GM23338 (cell line): ENCODE measurements at regions not wholly inside any gene's neighbourhood (a gene's known extent, or its start where the extent isn't known, plus 50 kb on each side); places are given as distances from the start of the nearest gene placed in this dataset.

Source experiments
- ATAC-seq: fragments of 200-7000 bp; cut with Tn5 transposase; 3 replicates; pipeline ENCODE4 v1.9.1; 2020
- DNase-seq: peaks from one replicate; pipeline ENCODE4 v3.0.0-alpha.2; 2015; ENCODE audit warnings: low spot score
- H2AFZ ChIP-seq: fragments of 200-600 bp; sonication (generic); 2 replicates; pipeline ENCODE4 v1.8.0; 2016; ENCODE audit warnings: antibody characterized with exemption, mild to moderate bottlenecking, moderate library complexity
- H3F3A ChIP-seq: fragments of 200-600 bp; sonication (generic); replicated peaks from 2 replicates; pipeline ENCODE4 v1.8.0; 2017; ENCODE audit warnings: antibody characterized with exemption, mixed run types, low read depth
- H3K27ac ChIP-seq: fragments of 200-600 bp; sonication (generic); 2 replicates; pipeline ENCODE4 v1.6.1; 2016; ENCODE audit warnings: low read depth
- H3K27me3 ChIP-seq: fragments of 200-600 bp; sonication (generic); 2 replicates; pipeline ENCODE4 v1.8.0; 2016; ENCODE audit warnings: mild to moderate bottlenecking, mixed run types, moderate library complexity; ENCODE audit not compliant: insufficient read depth
- H3K36me3 ChIP-seq: fragments of 200-600 bp; sonication (generic); 2 replicates; pipeline ENCODE4 v1.8.0; 2016; ENCODE audit warnings: mild to moderate bottlenecking; ENCODE audit not compliant: insufficient read depth
- H3K4me1 ChIP-seq: fragments of 200-600 bp; sonication (generic); 2 replicates; pipeline ENCODE4 v1.8.0; 2016; ENCODE audit warnings: mild to moderate bottlenecking, moderate library complexity; ENCODE audit not compliant: insufficient read depth
- H3K4me2 ChIP-seq: fragments of 200-600 bp; sonication (generic); 2 replicates; pipeline ENCODE4 v1.7.1; 2017; ENCODE audit warnings: mixed run types
- H3K4me3 ChIP-seq: fragments of 200-600 bp; sonication (generic); 2 replicates; pipeline ENCODE4 v1.6.1; 2016; ENCODE audit warnings: mixed run types
- H3K79me2 ChIP-seq: fragments of 200-600 bp; sonication (generic); replicated peaks from 2 replicates; pipeline ENCODE4 v1.8.0; 2017; ENCODE audit warnings: mild to moderate bottlenecking; ENCODE audit not compliant: insufficient read depth
- H3K9me2 ChIP-seq: fragments of 200-600 bp; sonication (generic); 2 replicates; pipeline ENCODE4 v1.8.0; 2017; ENCODE audit not compliant: insufficient read depth
- H4K20me1 ChIP-seq: fragments of 200-600 bp; sonication (generic); replicated peaks from 2 replicates; pipeline ENCODE4 v1.8.0; 2017; ENCODE audit warnings: mild to moderate bottlenecking; ENCODE audit not compliant: insufficient read depth
- H3K27ac Mint-ChIP-seq: 2 replicates; pipeline ENCODE4 v1.8.0; 2020; ENCODE audit warnings: inconsistent platforms, mild to moderate bottlenecking, moderate library complexity, mixed read lengths
- H3K27me3 Mint-ChIP-seq: 3 replicates; pipeline ENCODE4 v1.8.0; 2022; ENCODE audit warnings: low read depth, mild to moderate bottlenecking, moderate library complexity, mixed read lengths, inconsistent platforms; ENCODE audit not compliant: insufficient read depth, poor library complexity
- H3K36me3 Mint-ChIP-seq: 3 replicates; pipeline ENCODE4 v1.8.0; 2021; ENCODE audit warnings: low read depth, mild to moderate bottlenecking, inconsistent platforms, moderate library complexity, mixed read lengths
- H3K4me1 Mint-ChIP-seq: 3 replicates; pipeline ENCODE4 v1.8.0; 2020; ENCODE audit warnings: mild to moderate bottlenecking, inconsistent platforms, mixed read lengths
- H3K4me3 Mint-ChIP-seq: 3 replicates; pipeline ENCODE4 v1.8.0; 2021; ENCODE audit warnings: moderate library complexity, mild to moderate bottlenecking, inconsistent platforms, mixed read lengths
- H3K9me3 Mint-ChIP-seq: 3 replicates; pipeline ENCODE4 v1.8.0; 2020; ENCODE audit warnings: moderate library complexity, mild to moderate bottlenecking, inconsistent platforms, mixed read lengths
- CREB1 ChIP-seq: fragments of 250-450 bp; sonication (Bioruptor Pico); IDR thresholded peaks from 2 replicates; pipeline ENCODE4 v1.5.0; 2020; ENCODE audit warnings: low read depth, mild to moderate bottlenecking, moderate library complexity
- ETS1 ChIP-seq: IDR thresholded peaks from 2 replicates; pipeline ENCODE4 v1.6.1; 2016; ENCODE audit warnings: antibody characterized with exemption
- EZH2 ChIP-seq: fragments of 200-600 bp; sonication (generic); IDR thresholded peaks from one replicate; pipeline ENCODE4 v1.8.0; 2017; ENCODE audit warnings: antibody characterized with exemption, mild to moderate bottlenecking, low read depth; ENCODE audit not compliant: unreplicated experiment
- JUNB ChIP-seq: IDR thresholded peaks from one replicate; pipeline ENCODE4 v1.6.1; 2016; ENCODE audit warnings: antibody characterized with exemption; ENCODE audit not compliant: unreplicated experiment
- NANOG ChIP-seq: IDR thresholded peaks from 2 replicates; pipeline ENCODE4 v1.6.1; 2016; ENCODE audit warnings: antibody characterized with exemption, borderline replicate concordance
- STAT1 ChIP-seq: IDR thresholded peaks from one replicate; pipeline ENCODE4 v1.6.1; 2016; ENCODE audit warnings: antibody characterized with exemption; ENCODE audit not compliant: unreplicated experiment
- ZNF114 ChIP-seq: fragments of 250-450 bp; sonication (Bioruptor Pico); IDR thresholded peaks from 2 replicates; pipeline ENCODE4 v1.5.0; 2020; ENCODE audit warnings: mild to moderate bottlenecking, moderate library complexity
- ZNF331 ChIP-seq: fragments of 250-450 bp; sonication (Bioruptor Pico); IDR thresholded peaks from 2 replicates; pipeline ENCODE4 v1.5.0; 2020; ENCODE audit warnings: low read depth, mild to moderate bottlenecking, moderate library complexity
- TF ChIP-seq, protein P1 (sequence below), 2 experiments: fragments of 200-600 bp in 1 of 2; sonication (generic) in 1 of 2; conservative IDR thresholded peaks; 2 replicates each; pipeline versions ENCODE4 v1.5.1 to v1.6.1; 2016 to 2017; ENCODE audit warnings: antibody characterized with exemption in 2 of 2, low read depth in 2 of 2, mild to moderate bottlenecking in 2 of 2, moderate library complexity in 1 of 2

GRCh38 chr11:44424841-44425240 is 114.9 kb upstream of the ALX4 start:
- Mint-ChIP-seq H3K27me3 (peaks cover 9% of the 10 kb centered on the region), H3K27ac (no peak overlapping the region), H3K4me1 (no peaks in the 10 kb centered on the region), H3K4me3 (no peak overlapping the region), H3K9me3 (no peaks in the 10 kb centered on the region), H3K36me3 (no peaks in the 10 kb centered on the region)
- Histone ChIP-seq H3K4me1 (no peaks in the 10 kb centered on the region), H4K20me1 (no peaks in the 10 kb centered on the region; the same call in 1 of the 2 replicates), H3F3A (no peaks in the 10 kb centered on the region), H3K9me2 (no peaks in the 10 kb centered on the region), H3K27me3 (0 out of 2 replicates have a peak, but pooled peaks cover 2% of the 10 kb centered on the region), H2AFZ (no peak overlapping the region), H3K4me3 (no peak overlapping the region), H3K4me2 (no peak overlapping the region), H3K79me2 (no peaks in the 10 kb centered on the region), H3K36me3 (no peaks in the 10 kb centered on the region), H3K27ac (no peak overlapping the region)
- ATAC-seq, result no peak
- no peak for DNase-seq
- TF ChIP-seq EZH2, result no peak
- TF ChIP-seq CREB1, result no peak
- no peak for TF ChIP-seq STAT1

- no peaks in the 10 kb centered on the region for H3K9me3 Mint-ChIP-seq
- ATAC-seq (no peak), DNase-seq (no peak)
- H3K27ac ChIP-seq, result no peak overlapping the region
- H3K27me3 Mint-ChIP-seq, result peaks cover 7% of the 10 kb centered on the region
- no peak overlapping the region for H2AFZ ChIP-seq
- no peaks in the 10 kb centered on the region for H4K20me1 ChIP-seq
- H3K27me3 ChIP-seq, result 0 out of 2 replicates have a peak, but pooled peaks cover 2% of the 10 kb centered on the region
- no peaks in the 10 kb centered on the region for H3K9me2 ChIP-seq
- H3K79me2 ChIP-seq, result no peaks in the 10 kb centered on the region
- H3K4me3 ChIP-seq, result no peak overlapping the region
- H3K36me3 ChIP-seq, result no peaks in the 10 kb centered on the region
- TF ChIP-seq ZNF331 (CRISPR knock-in tag) (no peak), EZH2 (no peak), ETS1 (no peak), JUNB (no peak), NANOG (no peak)
- TF ChIP-seq, protein P1, sequence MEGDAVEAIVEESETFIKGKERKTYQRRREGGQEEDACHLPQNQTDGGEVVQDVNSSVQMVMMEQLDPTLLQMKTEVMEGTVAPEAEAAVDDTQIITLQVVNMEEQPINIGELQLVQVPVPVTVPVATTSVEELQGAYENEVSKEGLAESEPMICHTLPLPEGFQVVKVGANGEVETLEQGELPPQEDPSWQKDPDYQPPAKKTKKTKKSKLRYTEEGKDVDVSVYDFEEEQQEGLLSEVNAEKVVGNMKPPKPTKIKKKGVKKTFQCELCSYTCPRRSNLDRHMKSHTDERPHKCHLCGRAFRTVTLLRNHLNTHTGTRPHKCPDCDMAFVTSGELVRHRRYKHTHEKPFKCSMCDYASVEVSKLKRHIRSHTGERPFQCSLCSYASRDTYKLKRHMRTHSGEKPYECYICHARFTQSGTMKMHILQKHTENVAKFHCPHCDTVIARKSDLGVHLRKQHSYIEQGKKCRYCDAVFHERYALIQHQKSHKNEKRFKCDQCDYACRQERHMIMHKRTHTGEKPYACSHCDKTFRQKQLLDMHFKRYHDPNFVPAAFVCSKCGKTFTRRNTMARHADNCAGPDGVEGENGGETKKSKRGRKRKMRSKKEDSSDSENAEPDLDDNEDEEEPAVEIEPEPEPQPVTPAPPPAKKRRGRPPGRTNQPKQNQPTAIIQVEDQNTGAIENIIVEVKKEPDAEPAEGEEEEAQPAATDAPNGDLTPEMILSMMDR (conservative IDR thresholded peaks at IDR 0.05; ENCODE audit: low read depth in 2 of 2), result no peak
- H3K4me3 Mint-ChIP-seq, result no peak overlapping the region
- no peaks in the 10 kb centered on the region for H3K4me1 ChIP-seq
- no peaks in the 10 kb centered on the region for H3K4me1 Mint-ChIP-seq
- H3K27ac Mint-ChIP-seq, result no peak overlapping the region
- H3K4me2 ChIP-seq, result no peak overlapping the region
- H3K36me3 Mint-ChIP-seq, result no peaks in the 10 kb centered on the region
- H3F3A ChIP-seq, result no peaks in the 10 kb centered on the region
Measured at GRCh38 chr11:44426119-44426518, 116.2 kb upstream of the ALX4 start.

DNA sequence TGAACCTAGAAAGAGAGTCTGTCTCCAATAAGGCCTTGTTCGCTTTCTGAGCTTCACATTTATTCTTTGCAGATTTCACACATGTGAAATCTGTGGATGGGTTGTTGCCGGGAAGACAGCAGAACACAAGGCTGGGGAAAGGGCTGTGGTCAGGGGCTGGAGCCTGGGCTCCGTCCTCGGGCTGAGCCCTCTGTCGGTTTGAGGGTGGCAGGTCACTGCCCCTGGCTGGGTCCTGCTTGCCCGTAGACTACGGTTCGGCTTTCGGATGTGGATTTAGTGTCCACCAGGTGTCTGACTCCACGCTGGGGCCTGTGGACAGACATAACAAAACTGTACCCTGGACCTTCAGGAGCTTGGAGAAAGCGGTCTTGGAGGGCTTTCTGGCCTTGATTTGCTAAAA is 117.0 kb upstream of the ALX4 start:
- 0 out of 2 replicates have a peak, but pooled peaks cover 2% of the 10 kb centered on the region for H3K27me3 ChIP-seq
- H3K4me1 ChIP-seq, result no peaks in the 10 kb centered on the region
- DNase-seq (no peak), ATAC-seq (no peak)
- no peaks in the 10 kb centered on the region for H3K79me2 ChIP-seq
- H3K4me2 ChIP-seq, result no peak overlapping the region
- H2AFZ ChIP-seq, result peak overlapping the region; percentile 69; the same call in 1 of the 2 replicates
- Mint-ChIP-seq H3K27ac (no peak overlapping the region), H3K4me3 (no peak overlapping the region), H3K36me3 (no peaks in the 10 kb centered on the region), H3K27me3 (peaks cover 7% of the 10 kb centered on the region), H3K4me1 (no peaks in the 10 kb centered on the region), H3K9me3 (no peaks in the 10 kb centered on the region)
- no peaks in the 10 kb centered on the region for H3F3A ChIP-seq
- no peaks in the 10 kb centered on the region for H3K9me2 ChIP-seq
- H4K20me1 ChIP-seq, result no peaks in the 10 kb centered on the region
- H3K36me3 ChIP-seq, result no peaks in the 10 kb centered on the region
- H3K4me3 ChIP-seq, result no peak overlapping the region
- no peak overlapping the region for H3K27ac ChIP-seq
- no peak for TF ChIP-seq ETS1
- TF ChIP-seq STAT1, result no peak
- TF ChIP-seq ZNF331 (CRISPR knock-in tag), result no peak
- TF ChIP-seq CREB1, result no peak
- no peak for TF ChIP-seq JUNB
- TF ChIP-seq ZNF114 (CRISPR knock-in tag), result no peak
